Endodermal cell (in vitro differentiated cells): ENCODE measurements at regions not wholly inside any gene's neighbourhood (a gene's known extent, or its start where the extent isn't known, plus 50 kb on each side); places are given as distances from the start of the nearest gene placed in this dataset.

Experiments
- DNase-seq: peaks from one replicate; pipeline ENCODE4 v3.0.0-alpha.2; 2017
- H3K27ac ChIP-seq: 2 replicates; pipeline ENCODE4 v1.5.1; 2013; ENCODE audit warnings: mild to moderate bottlenecking, low read depth, low read length, moderate library complexity
- H3K27me3 ChIP-seq: 2 replicates; pipeline ENCODE4 v1.6.1; 2013; ENCODE audit warnings: mild to moderate bottlenecking, low read length, moderate library complexity; ENCODE audit not compliant: insufficient read depth, control insufficient read depth, poor library complexity, severe bottlenecking
- H3K36me3 ChIP-seq: 2 replicates; pipeline ENCODE4 v1.7.0; 2013; ENCODE audit warnings: mild to moderate bottlenecking, low read length, moderate library complexity; ENCODE audit not compliant: control insufficient read depth, insufficient read depth
- H3K4me1 ChIP-seq: one replicate; pipeline ENCODE4 v1.7.0; 2013; ENCODE audit warnings: low read length; ENCODE audit not compliant: control insufficient read depth, insufficient read depth
- H3K4me3 ChIP-seq: 2 replicates; pipeline ENCODE4 v1.5.1; 2013; ENCODE audit warnings: mild to moderate bottlenecking, low read length, moderate library complexity
- H3K9ac ChIP-seq: 2 replicates; pipeline ENCODE4 v1.6.1; 2013; ENCODE audit warnings: mild to moderate bottlenecking, low read length, moderate library complexity; ENCODE audit not compliant: poor library complexity, severe bottlenecking; ENCODE audit errors: extremely low read depth
- H3K9me3 ChIP-seq: 2 replicates; pipeline ENCODE4 v1.6.1; 2013; ENCODE audit warnings: mild to moderate bottlenecking, low read length, moderate library complexity; ENCODE audit not compliant: control insufficient read depth
- H3K27ac Mint-ChIP-seq: 2 replicates; pipeline ENCODE4 v1.8.0; 2020; ENCODE audit warnings: mixed read lengths
- H3K27me3 Mint-ChIP-seq: 2 replicates; pipeline ENCODE4 v1.8.0; 2021; ENCODE audit warnings: mild to moderate bottlenecking, mixed read lengths; ENCODE audit not compliant: insufficient read depth
- H3K36me3 Mint-ChIP-seq: 2 replicates; pipeline ENCODE4 v1.8.0; 2020; ENCODE audit warnings: low read depth, mixed read lengths
- H3K4me1 Mint-ChIP-seq: 2 replicates; pipeline ENCODE4 v1.8.0; 2020; ENCODE audit warnings: mixed read lengths
- H3K4me3 Mint-ChIP-seq: 2 replicates; pipeline ENCODE4 v1.8.0; 2020; ENCODE audit warnings: mild to moderate bottlenecking, moderate library complexity, mixed read lengths
- H3K9me3 Mint-ChIP-seq: 2 replicates; pipeline ENCODE4 v1.8.0; 2020; ENCODE audit warnings: mild to moderate bottlenecking, mixed read lengths
- WGBS, 2 experiments: methylation state at CpG; one replicate each; pipeline versions ENCODE4 v1.1.5 to v1.1.7; 2013; ENCODE audit warnings: missing lambda C conversion rate in 2 of 2, mixed read lengths in 1 of 2; ENCODE audit not compliant: insufficient coverage in 1 of 2, insufficient read length in 1 of 2; 5-methylcytosine and 5-hydroxymethylcytosine counted together
- TF ChIP-seq, protein P1 (sequence below): fragments of 200-600 bp; sonication (generic); conservative IDR thresholded peaks from 2 replicates; pipeline ENCODE4 v1.5.0; 2021; ENCODE audit warnings: antibody characterized with exemption, mild to moderate bottlenecking

DNA sequence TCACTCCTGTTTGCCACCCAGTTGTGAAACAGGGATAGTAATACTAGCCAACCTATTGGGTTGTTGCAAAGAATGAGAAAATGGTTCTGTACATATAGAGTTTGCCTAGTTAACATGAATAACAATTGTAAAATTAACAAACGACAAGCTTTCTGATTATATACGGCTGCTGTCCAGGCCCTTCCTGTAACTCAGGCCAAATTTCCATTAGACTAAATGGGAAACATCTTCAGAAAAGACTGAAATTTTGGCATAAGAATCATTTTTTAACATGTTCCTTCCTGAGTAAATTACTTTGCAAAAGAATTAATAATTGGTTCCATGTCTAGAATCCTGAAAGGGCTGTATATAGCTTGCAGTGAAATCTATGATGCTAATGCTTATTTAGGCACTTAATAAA, 117.7 kb upstream of the SATB2 start:
- Histone ChIP-seq H3K9ac (no peak overlapping the region), H3K4me1 (no peaks in the 10 kb centered on the region), H3K27ac (no peak overlapping the region), H3K4me3 (no peak overlapping the region), H3K36me3 (no peaks in the 10 kb centered on the region), H3K27me3 (peaks cover 9% of the 10 kb centered on the region), H3K9me3 (no peaks in the 10 kb centered on the region)
- WGBS, 2 experiments, result 86 to 100% methylated on average over 1 to 2 of the region's 2 CpGs
- H3K27ac Mint-ChIP-seq, result no peak overlapping the region
- no peak overlapping the region for H3K4me3 Mint-ChIP-seq
- H3K36me3 Mint-ChIP-seq, result no peaks in the 10 kb centered on the region
- peaks cover 2% of the 10 kb centered on the region for H3K4me1 Mint-ChIP-seq
- TF ChIP-seq, protein P1, sequence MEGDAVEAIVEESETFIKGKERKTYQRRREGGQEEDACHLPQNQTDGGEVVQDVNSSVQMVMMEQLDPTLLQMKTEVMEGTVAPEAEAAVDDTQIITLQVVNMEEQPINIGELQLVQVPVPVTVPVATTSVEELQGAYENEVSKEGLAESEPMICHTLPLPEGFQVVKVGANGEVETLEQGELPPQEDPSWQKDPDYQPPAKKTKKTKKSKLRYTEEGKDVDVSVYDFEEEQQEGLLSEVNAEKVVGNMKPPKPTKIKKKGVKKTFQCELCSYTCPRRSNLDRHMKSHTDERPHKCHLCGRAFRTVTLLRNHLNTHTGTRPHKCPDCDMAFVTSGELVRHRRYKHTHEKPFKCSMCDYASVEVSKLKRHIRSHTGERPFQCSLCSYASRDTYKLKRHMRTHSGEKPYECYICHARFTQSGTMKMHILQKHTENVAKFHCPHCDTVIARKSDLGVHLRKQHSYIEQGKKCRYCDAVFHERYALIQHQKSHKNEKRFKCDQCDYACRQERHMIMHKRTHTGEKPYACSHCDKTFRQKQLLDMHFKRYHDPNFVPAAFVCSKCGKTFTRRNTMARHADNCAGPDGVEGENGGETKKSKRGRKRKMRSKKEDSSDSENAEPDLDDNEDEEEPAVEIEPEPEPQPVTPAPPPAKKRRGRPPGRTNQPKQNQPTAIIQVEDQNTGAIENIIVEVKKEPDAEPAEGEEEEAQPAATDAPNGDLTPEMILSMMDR, result no peak
- DNase-seq, result no peak
- no peaks in the 10 kb centered on the region for H3K9me3 Mint-ChIP-seq
- H3K27me3 Mint-ChIP-seq, result no peaks in the 10 kb centered on the region

DNA sequence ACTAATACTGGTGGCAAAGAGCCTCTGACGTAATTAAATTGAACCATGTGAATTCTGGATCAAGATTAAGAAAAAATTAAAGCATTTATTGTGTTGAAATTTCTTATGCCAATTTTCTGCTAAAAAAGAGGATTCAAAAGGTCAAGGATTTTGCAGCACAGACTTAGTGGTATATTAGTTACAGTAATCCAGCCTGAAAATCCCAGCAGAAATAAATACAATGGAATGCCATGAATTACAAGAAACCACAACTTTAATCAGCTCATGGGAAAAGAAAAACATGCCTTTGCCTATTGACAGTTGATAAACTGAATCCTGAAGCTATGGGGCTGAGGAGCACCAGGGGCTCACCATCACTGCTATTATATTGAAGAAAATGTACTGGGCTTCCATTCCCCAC, 114.8 kb upstream of the SATB2 start:
- H3K27ac Mint-ChIP-seq, result no peak overlapping the region
- H3K4me1 Mint-ChIP-seq, result peaks cover 8% of the 10 kb centered on the region
- H3K9me3 Mint-ChIP-seq, result no peaks in the 10 kb centered on the region
- Histone ChIP-seq H3K9ac (no peak overlapping the region), H3K4me3 (no peak overlapping the region), H3K4me1 (no peaks in the 10 kb centered on the region), H3K9me3 (no peaks in the 10 kb centered on the region), H3K36me3 (no peaks in the 10 kb centered on the region), H3K27ac (no peak overlapping the region), H3K27me3 (no peaks in the 10 kb centered on the region)
- H3K4me3 Mint-ChIP-seq, result no peak overlapping the region
- 96% methylated on average over 1 of the region's 1 CpG; no CpG with 5 or more reads in 1 of the 2 experiments for WGBS, 2 experiments
- H3K27me3 Mint-ChIP-seq, result no peaks in the 10 kb centered on the region
- H3K36me3 Mint-ChIP-seq, result no peaks in the 10 kb centered on the region
- TF ChIP-seq, protein P1, result no peak
- no peak for DNase-seq

DNA sequence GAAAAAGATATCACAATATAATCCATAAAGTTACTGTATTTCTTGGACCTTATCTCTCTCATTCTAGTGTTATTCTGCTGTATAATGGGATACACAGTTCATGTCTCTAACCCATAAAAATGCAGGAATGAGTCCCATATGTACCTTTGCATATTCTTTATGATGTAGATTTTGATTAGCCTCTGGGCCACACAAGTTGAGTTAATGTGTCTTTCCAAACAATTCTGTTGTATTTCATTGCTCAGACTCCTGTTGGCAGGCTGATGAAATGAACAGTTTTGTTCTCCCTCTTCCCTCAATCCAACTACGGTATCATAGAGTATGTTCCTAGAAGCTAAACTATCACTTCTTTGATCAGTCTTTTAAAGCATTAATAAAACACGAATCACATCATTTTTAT, 113.2 kb upstream of the SATB2 start:
- H3K9me3 ChIP-seq, result no peaks in the 10 kb centered on the region
- Mint-ChIP-seq H3K9me3 (no peaks in the 10 kb centered on the region), H3K4me1 (peaks cover 8% of the 10 kb centered on the region), H3K27me3 (no peaks in the 10 kb centered on the region), H3K36me3 (no peaks in the 10 kb centered on the region), H3K4me3 (no peak overlapping the region), H3K27ac (no peak overlapping the region)
- TF ChIP-seq, protein P1, result no peak
- whole genome bisulfite sequencing, 2 experiments, result 89 to 92% methylated on average over 2 of the region's 2 CpGs
- H3K4me1 ChIP-seq, result no peaks in the 10 kb centered on the region
- H3K27ac ChIP-seq, result no peak overlapping the region
- no peak overlapping the region for H3K4me3 ChIP-seq
- H3K36me3 ChIP-seq, result no peaks in the 10 kb centered on the region
- no peak overlapping the region for H3K9ac ChIP-seq
- no peaks in the 10 kb centered on the region for H3K27me3 ChIP-seq
- no peak for DNase-seq
